WTC11 (cell line): ENCODE measurements at regions not wholly inside any gene's neighbourhood (a gene's known extent, or its start where the extent isn't known, plus 50 kb on each side); places are given as distances from the start of the nearest gene placed in this dataset.

Experiments used
- ATAC-seq: fragments of 200-7000 bp; cut with Tn5 transposase; 2 replicates; pipeline ENCODE4 v1.10.0; 2021; ENCODE audit warnings: mild to moderate bottlenecking, moderate library complexity
- CTCF ChIA-PET: fragments of 300-600 bp; sonication (Branson Sonifier 250); formaldehyde crosslinking; loops from one replicate; lab custom pipeline; 2021; ENCODE audit warnings: antibody characterized with exemption; lab: Charles Lee
- POLR2A ChIA-PET: fragments of 350-600 bp; sonication (Branson Sonifier 250); formaldehyde crosslinking; loops from one replicate; lab custom pipeline; 2021; ENCODE audit warnings: antibody characterized with exemption; lab: Charles Lee
- DNase-seq: peaks from one replicate; pipeline ENCODE4 v3.0.0; 2021; ENCODE audit warnings: low spot score
- H3K27ac Mint-ChIP-seq: 2 replicates; pipeline ENCODE4 v1.8.0; 2021; ENCODE audit warnings: mixed read lengths
- H3K27me3 Mint-ChIP-seq: 2 replicates; pipeline ENCODE4 v1.8.0; 2021; ENCODE audit warnings: low read depth, mild to moderate bottlenecking, moderate library complexity, mixed read lengths
- H3K36me3 Mint-ChIP-seq: 2 replicates; pipeline ENCODE4 v1.8.0; 2021; ENCODE audit warnings: mixed read lengths
- H3K4me1 Mint-ChIP-seq: 2 replicates; pipeline ENCODE4 v1.8.0; 2022; ENCODE audit warnings: mixed read lengths
- H3K4me3 Mint-ChIP-seq: 2 replicates; pipeline ENCODE4 v1.8.0; 2021; ENCODE audit warnings: mild to moderate bottlenecking, moderate library complexity, mixed read lengths
- H3K9me3 Mint-ChIP-seq: 2 replicates; pipeline ENCODE4 v1.8.0; 2021; ENCODE audit warnings: mixed read lengths
- CBFB ChIP-seq: sonication (generic); formaldehyde crosslinking; IDR thresholded peaks from 2 replicates; pipeline ENCODE4 v1.8.1; 2022; ENCODE audit warnings: mild to moderate bottlenecking, low read depth, missing genetic modification reagents
- CREM ChIP-seq: sonication (generic); formaldehyde crosslinking; IDR thresholded peaks from 2 replicates; pipeline ENCODE4 v1.8.1; 2022; ENCODE audit warnings: mild to moderate bottlenecking, missing genetic modification reagents, moderate library complexity
- FOXP1 ChIP-seq: sonication (generic); formaldehyde crosslinking; IDR thresholded peaks from 2 replicates; pipeline ENCODE4 v1.8.0; 2022; ENCODE audit warnings: missing genetic modification reagents, mild to moderate bottlenecking, moderate library complexity, borderline replicate concordance
- HMGA2 ChIP-seq: fragments of 250-450 bp; sonication (Bioruptor Pico); IDR thresholded peaks from 2 replicates; pipeline ENCODE4 v1.4.0; 2021; ENCODE audit warnings: mild to moderate bottlenecking, moderate library complexity
- MXD4 ChIP-seq: fragments of 250-450 bp; sonication (Bioruptor Pico); IDR thresholded peaks from 2 replicates; pipeline ENCODE4 v1.8.0; 2021; ENCODE audit warnings: mild to moderate bottlenecking, moderate library complexity, borderline replicate concordance
- MYBL2 ChIP-seq: sonication (generic); formaldehyde crosslinking; IDR thresholded peaks from 2 replicates; pipeline ENCODE4 v1.8.1; 2023; ENCODE audit warnings: mild to moderate bottlenecking, moderate library complexity, missing genetic modification reagents
- PRRX2 ChIP-seq: fragments of 250-450 bp; sonication (Bioruptor Pico); IDR thresholded peaks from 2 replicates; pipeline ENCODE4 v1.8.0; 2021; ENCODE audit warnings: mild to moderate bottlenecking
- TEAD4 ChIP-seq: sonication (generic); formaldehyde crosslinking; IDR thresholded peaks from 2 replicates; pipeline ENCODE4 v1.8.0; 2022; ENCODE audit warnings: mild to moderate bottlenecking, missing genetic modification reagents
- TP53 ChIP-seq: sonication (generic); formaldehyde crosslinking; IDR thresholded peaks from 2 replicates; pipeline ENCODE4 v1.8.1; 2023; ENCODE audit warnings: mild to moderate bottlenecking, missing genetic modification reagents
- ZBTB21 ChIP-seq: sonication (generic); formaldehyde crosslinking; IDR thresholded peaks from 2 replicates; pipeline ENCODE4 v1.8.1; 2023; ENCODE audit warnings: mild to moderate bottlenecking, missing genetic modification reagents, borderline replicate concordance
- ZNF138 ChIP-seq: sonication (generic); formaldehyde crosslinking; conservative IDR thresholded peaks from 2 replicates; pipeline ENCODE4 v1.8.1; 2022; ENCODE audit warnings: mild to moderate bottlenecking, moderate library complexity, missing genetic modification reagents
- ZNF263 ChIP-seq: sonication (generic); formaldehyde crosslinking; IDR thresholded peaks from 2 replicates; pipeline ENCODE4 v1.8.1; 2022; ENCODE audit warnings: low read depth, mild to moderate bottlenecking, moderate library complexity, missing genetic modification reagents
- ZNF396 ChIP-seq: fragments of 250-450 bp; sonication (Bioruptor Pico); IDR thresholded peaks from 2 replicates; pipeline ENCODE4 v1.8.0; 2021; ENCODE audit warnings: mild to moderate bottlenecking, moderate library complexity, borderline replicate concordance
- ZNF423 ChIP-seq: fragments of 250-450 bp; sonication (Bioruptor Pico); IDR thresholded peaks from 2 replicates; pipeline ENCODE4 v2.1.2; 2022; ENCODE audit warnings: mild to moderate bottlenecking, moderate library complexity
- TF ChIP-seq, protein P1 (sequence below): sonication (generic); formaldehyde crosslinking; IDR thresholded peaks from 2 replicates; pipeline ENCODE4 v1.8.0; 2022; ENCODE audit warnings: mild to moderate bottlenecking, missing genetic modification reagents
- TF ChIP-seq, protein P2 (sequence below): sonication (generic); formaldehyde crosslinking; IDR thresholded peaks from 2 replicates; pipeline ENCODE4 v1.8.1; 2022; ENCODE audit warnings: low read depth, missing genetic modification reagents, borderline replicate concordance
- TF ChIP-seq, protein P3 (sequence below): sonication (generic); formaldehyde crosslinking; IDR thresholded peaks from 2 replicates; pipeline ENCODE4 v1.8.0; 2023; ENCODE audit warnings: missing genetic modification reagents
- TF ChIP-seq, protein P4 (sequence below): fragments of 250-450 bp; sonication (Bioruptor Pico); IDR thresholded peaks from 2 replicates; pipeline ENCODE4 v1.9.0; 2021; ENCODE audit warnings: moderate library complexity, mild to moderate bottlenecking, inconsistent platforms, borderline replicate concordance
- TF ChIP-seq, protein P5 (sequence below): fragments of 250-450 bp; sonication (Bioruptor Pico); IDR thresholded peaks from 2 replicates; pipeline ENCODE4 v1.9.0; 2021; ENCODE audit warnings: mild to moderate bottlenecking
- TF ChIP-seq, protein P6 (sequence below): sonication (generic); formaldehyde crosslinking; IDR thresholded peaks from 2 replicates; pipeline ENCODE4 v1.8.1; 2022; ENCODE audit warnings: mild to moderate bottlenecking, moderate library complexity, missing genetic modification reagents
- TF ChIP-seq, protein P7 (sequence below): sonication (generic); formaldehyde crosslinking; IDR thresholded peaks from 2 replicates; pipeline ENCODE4 v1.8.1; 2022; ENCODE audit warnings: low read depth, mild to moderate bottlenecking, moderate library complexity, missing genetic modification reagents, borderline replicate concordance

DNA sequence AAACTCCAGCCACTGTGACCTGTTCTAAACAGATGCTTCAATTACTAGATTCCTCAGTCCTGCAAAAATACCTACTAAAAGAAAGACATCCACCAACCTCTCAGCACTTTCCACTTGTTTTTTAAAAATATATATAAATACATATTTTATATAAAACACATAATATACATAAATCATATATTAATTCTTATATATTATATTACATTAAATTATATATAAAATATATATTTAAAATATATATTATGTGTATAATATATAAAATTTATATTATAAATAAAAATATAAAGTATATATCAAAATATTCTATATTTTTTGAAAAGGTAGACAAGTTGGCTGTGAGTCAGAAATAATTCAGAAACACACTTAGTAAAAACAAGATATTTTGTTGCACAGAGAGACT, 2371.8 kb upstream of the ACO1 start:
- no peak overlapping the region for H3K27ac Mint-ChIP-seq
- ChIA-PET POLR2A (no interaction called here), CTCF (no interaction called here)
- no peaks in the 10 kb centered on the region for H3K27me3 Mint-ChIP-seq
- no peaks in the 10 kb centered on the region for H3K4me1 Mint-ChIP-seq
- H3K9me3 Mint-ChIP-seq: no peaks in the 10 kb centered on the region
- ATAC-seq (no peak), DNase-seq (no peak)
- H3K4me3 Mint-ChIP-seq: no peak overlapping the region
- TF ChIP-seq MXD4: no peak
- no peak for TF ChIP-seq ZNF138 (CRISPR knock-in tag)
- TF ChIP-seq, protein P1, sequence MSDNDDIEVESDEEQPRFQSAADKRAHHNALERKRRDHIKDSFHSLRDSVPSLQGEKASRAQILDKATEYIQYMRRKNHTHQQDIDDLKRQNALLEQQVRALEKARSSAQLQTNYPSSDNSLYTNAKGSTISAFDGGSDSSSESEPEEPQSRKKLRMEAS (CRISPR knock-in tag): no peak
- TF ChIP-seq, protein P2, sequence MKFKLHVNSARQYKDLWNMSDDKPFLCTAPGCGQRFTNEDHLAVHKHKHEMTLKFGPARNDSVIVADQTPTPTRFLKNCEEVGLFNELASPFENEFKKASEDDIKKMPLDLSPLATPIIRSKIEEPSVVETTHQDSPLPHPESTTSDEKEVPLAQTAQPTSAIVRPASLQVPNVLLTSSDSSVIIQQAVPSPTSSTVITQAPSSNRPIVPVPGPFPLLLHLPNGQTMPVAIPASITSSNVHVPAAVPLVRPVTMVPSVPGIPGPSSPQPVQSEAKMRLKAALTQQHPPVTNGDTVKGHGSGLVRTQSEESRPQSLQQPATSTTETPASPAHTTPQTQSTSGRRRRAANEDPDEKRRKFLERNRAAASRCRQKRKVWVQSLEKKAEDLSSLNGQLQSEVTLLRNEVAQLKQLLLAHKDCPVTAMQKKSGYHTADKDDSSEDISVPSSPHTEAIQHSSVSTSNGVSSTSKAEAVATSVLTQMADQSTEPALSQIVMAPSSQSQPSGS (CRISPR knock-in tag): no peak
- peak; percentile 93; the same call in 1 of the 2 replicates for TF ChIP-seq HMGA2 (CRISPR knock-in tag)
- TF ChIP-seq CREM (CRISPR knock-in tag): no peak
- no peaks in the 10 kb centered on the region for H3K36me3 Mint-ChIP-seq

DNA sequence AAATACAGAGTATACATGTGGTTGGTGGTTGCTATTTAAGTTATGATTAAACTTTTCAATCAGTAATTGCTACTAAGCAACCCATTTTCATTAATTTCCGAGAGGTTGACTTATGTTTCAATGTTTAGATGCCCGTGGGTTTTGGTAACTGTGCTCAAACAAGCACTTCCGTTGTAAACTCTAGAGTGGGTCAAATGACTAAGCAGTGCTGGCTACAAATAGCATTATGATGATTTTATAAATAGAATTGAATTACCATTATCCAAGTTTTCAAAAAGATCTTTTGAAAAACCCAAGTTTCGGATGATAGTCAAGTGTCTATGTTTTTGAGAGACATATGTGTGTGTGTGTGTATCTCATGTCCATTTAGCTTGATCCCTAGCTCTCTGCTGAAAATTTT, 2369.4 kb upstream of the ACO1 start:
- Mint-ChIP-seq H3K36me3 (no peaks in the 10 kb centered on the region), H3K9me3 (no peaks in the 10 kb centered on the region), H3K27ac (no peak overlapping the region), H3K27me3 (no peaks in the 10 kb centered on the region)
- no peak for DNase-seq
- POLR2A ChIA-PET: no interaction called here
- TF ChIP-seq ZNF263 (CRISPR knock-in tag) (no peak), ZNF423 (CRISPR knock-in tag) (no peak), CBFB (CRISPR knock-in tag) (no peak)
- TF ChIP-seq, protein P3, sequence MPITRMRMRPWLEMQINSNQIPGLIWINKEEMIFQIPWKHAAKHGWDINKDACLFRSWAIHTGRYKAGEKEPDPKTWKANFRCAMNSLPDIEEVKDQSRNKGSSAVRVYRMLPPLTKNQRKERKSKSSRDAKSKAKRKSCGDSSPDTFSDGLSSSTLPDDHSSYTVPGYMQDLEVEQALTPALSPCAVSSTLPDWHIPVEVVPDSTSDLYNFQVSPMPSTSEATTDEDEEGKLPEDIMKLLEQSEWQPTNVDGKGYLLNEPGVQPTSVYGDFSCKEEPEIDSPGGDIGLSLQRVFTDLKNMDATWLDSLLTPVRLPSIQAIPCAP (CRISPR knock-in tag): no peak
- TF ChIP-seq, protein P4, sequence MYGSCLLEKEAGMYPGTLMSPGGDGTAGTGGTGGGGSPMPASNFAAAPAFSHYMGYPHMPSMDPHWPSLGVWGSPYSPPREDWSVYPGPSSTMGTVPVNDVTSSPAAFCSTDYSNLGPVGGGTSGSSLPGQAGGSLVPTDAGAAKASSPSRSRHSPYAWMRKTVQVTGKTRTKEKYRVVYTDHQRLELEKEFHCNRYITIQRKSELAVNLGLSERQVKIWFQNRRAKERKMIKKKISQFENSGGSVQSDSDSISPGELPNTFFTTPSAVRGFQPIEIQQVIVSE (CRISPR knock-in tag): no peak
- TF ChIP-seq, protein P5, sequence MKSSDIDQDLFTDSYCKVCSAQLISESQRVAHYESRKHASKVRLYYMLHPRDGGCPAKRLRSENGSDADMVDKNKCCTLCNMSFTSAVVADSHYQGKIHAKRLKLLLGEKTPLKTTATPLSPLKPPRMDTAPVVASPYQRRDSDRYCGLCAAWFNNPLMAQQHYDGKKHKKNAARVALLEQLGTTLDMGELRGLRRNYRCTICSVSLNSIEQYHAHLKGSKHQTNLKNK (CRISPR knock-in tag): no peak
- TF ChIP-seq, protein P6, sequence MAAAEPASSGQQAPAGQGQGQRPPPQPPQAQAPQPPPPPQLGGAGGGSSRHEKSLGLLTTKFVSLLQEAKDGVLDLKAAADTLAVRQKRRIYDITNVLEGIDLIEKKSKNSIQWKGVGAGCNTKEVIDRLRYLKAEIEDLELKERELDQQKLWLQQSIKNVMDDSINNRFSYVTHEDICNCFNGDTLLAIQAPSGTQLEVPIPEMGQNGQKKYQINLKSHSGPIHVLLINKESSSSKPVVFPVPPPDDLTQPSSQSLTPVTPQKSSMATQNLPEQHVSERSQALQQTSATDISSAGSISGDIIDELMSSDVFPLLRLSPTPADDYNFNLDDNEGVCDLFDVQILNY: no peak
- TF ChIP-seq, protein P7, sequence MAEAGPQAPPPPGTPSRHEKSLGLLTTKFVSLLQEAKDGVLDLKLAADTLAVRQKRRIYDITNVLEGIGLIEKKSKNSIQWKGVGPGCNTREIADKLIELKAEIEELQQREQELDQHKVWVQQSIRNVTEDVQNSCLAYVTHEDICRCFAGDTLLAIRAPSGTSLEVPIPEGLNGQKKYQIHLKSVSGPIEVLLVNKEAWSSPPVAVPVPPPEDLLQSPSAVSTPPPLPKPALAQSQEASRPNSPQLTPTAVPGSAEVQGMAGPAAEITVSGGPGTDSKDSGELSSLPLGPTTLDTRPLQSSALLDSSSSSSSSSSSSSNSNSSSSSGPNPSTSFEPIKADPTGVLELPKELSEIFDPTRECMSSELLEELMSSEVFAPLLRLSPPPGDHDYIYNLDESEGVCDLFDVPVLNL (CRISPR knock-in tag): no peak
- TF ChIP-seq, all 79 proteins: peak for 0
- H3K4me1 Mint-ChIP-seq: no peaks in the 10 kb centered on the region
- CTCF ChIA-PET: no interaction called here
- no peak overlapping the region for H3K4me3 Mint-ChIP-seq
- ATAC-seq: no peak

DNA sequence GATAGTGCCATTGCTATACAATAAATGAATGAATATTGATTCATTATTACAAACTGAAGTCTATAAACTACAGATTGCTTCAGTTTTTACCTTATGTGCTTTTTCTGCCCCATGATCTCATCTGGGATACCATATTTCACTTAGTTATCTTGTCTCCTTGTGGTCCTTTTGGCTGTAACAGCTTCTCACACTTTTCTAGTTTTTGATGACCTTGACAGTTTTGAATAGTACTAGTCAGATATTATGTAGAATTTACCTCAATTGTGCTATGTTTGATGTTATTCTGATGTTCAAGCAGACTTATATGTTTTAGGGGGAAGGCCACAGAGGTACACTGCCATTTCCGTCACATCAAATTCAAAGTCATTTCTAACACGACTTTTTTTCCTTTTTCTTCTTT, 2364.3 kb upstream of the ACO1 start:
- ATAC-seq: no peak
- Mint-ChIP-seq H3K27ac (no peak overlapping the region), H3K36me3 (no peaks in the 10 kb centered on the region), H3K4me1 (no peaks in the 10 kb centered on the region), H3K27me3 (no peaks in the 10 kb centered on the region), H3K9me3 (no peaks in the 10 kb centered on the region)
- CTCF ChIA-PET: no interaction called here
- no peak for DNase-seq
- POLR2A ChIA-PET: no interaction called here
- no peak for TF ChIP-seq TEAD4 (CRISPR knock-in tag)
- no peak for TF ChIP-seq ZBTB21
- no peak for TF ChIP-seq PRRX2 (CRISPR knock-in tag)
- TF ChIP-seq MYBL2 (CRISPR knock-in tag): no peak
- no peak for TF ChIP-seq ZNF396
- TF ChIP-seq TP53 (CRISPR knock-in tag): no peak
- TF ChIP-seq FOXP1 (CRISPR knock-in tag): no peak
- TF ChIP-seq, all 79 proteins: peak for 0
- H3K4me3 Mint-ChIP-seq: no peak overlapping the region
